B cell (primary cell): ENCODE measurements at regions not wholly inside any gene's neighbourhood (a gene's known extent, or its start where the extent isn't known, plus 50 kb on each side); places are given as distances from the start of the nearest gene placed in this dataset.

Experiments
- ATAC-seq: fragments of 200-7000 bp; cut with Tn5 transposase; one replicate; pipeline ENCODE4 v1.10.0; 2021; ENCODE audit warnings: low read depth, mild to moderate bottlenecking, moderate number of reproducible peaks, moderate library complexity
- CTCF ChIA-PET: fragments of 350-600 bp; sonication (Branson Sonifier 250); formaldehyde crosslinking; loops from one replicate; lab custom pipeline; 2021; ENCODE audit warnings: antibody characterized with exemption, inconsistent platforms; lab: Charles Lee
- POLR2A ChIA-PET: fragments of 350-600 bp; sonication (Branson Sonifier 250); formaldehyde crosslinking; loops from one replicate; lab custom pipeline; 2021; ENCODE audit warnings: antibody characterized with exemption; lab: Charles Lee
- DNase-seq: peaks from one replicate; pipeline ENCODE4 v3.0.0; 2013
- H2AFZ ChIP-seq: 2 replicates; pipeline ENCODE4 v1.6.1; 2012; ENCODE audit warnings: mild to moderate bottlenecking, low read depth, low read length; ENCODE audit not compliant: insufficient read depth, poor library complexity, severe bottlenecking
- H3K27ac ChIP-seq, 2 donors: 1 replicate in 1 of 2; 2 replicates in 1 of 2; pipeline ENCODE4 v1.5.1; 2012 to 2013; ENCODE audit warnings: low read length in 2 of 2, mild to moderate bottlenecking in 2 of 2, moderate library complexity in 1 of 2
- H3K27me3 ChIP-seq, 4 experiments: fragments of 200-600 bp in 1 of 4; sonication (generic) in 1 of 4; replicated peaks in 1 of 4; 1 replicate in 2 of 4; 2 replicates in 2 of 4; pipeline versions ENCODE4 v1.6.1 to v1.7.0; 2013 to 2016; ENCODE audit warnings: low read length in 3 of 4, mild to moderate bottlenecking in 2 of 4, mixed read lengths in 1 of 4, moderate library complexity in 1 of 4; ENCODE audit not compliant: insufficient read depth in 4 of 4, control insufficient read depth in 3 of 4; ENCODE audit errors: control extremely low read depth in 1 of 4
- H3K36me3 ChIP-seq, 2 experiments: replicated peaks in 1 of 2; 1 replicate in 1 of 2; 2 replicates in 1 of 2; pipeline versions ENCODE4 v1.6.1 to v1.7.1; 2013; ENCODE audit warnings: low read length in 1 of 2; ENCODE audit not compliant: insufficient read depth in 2 of 2, control insufficient read depth in 1 of 2; ENCODE audit errors: control extremely low read depth in 1 of 2, extremely low read depth in 1 of 2
- H3K4me1 ChIP-seq, 2 donors: fragments of 200-600 bp in 1 of 2; sonication (generic) in 1 of 2; 1 replicate in 1 of 2; 2 replicates in 1 of 2; pipeline versions ENCODE4 v1.5.1 to v1.6.1; 2013 to 2017; ENCODE audit warnings: low read length in 2 of 2; ENCODE audit not compliant: control insufficient read depth in 2 of 2, insufficient read depth in 2 of 2
- H3K4me2 ChIP-seq: replicated peaks from 2 replicates; pipeline ENCODE3; 2012; ENCODE audit warnings: mild to moderate bottlenecking, low read depth, low read length; ENCODE audit not compliant: poor library complexity, severe bottlenecking
- H3K4me3 ChIP-seq, 5 experiments: fragments of 200-600 bp in 1 of 5; sonication (generic) in 1 of 5; 1 replicate in 3 of 5; 2 replicates in 2 of 5; pipeline versions ENCODE4 v1.5.1 to v1.7.0; 2011 to 2016; ENCODE audit warnings: low read length in 4 of 5, mild to moderate bottlenecking in 4 of 5, low read depth in 2 of 5, control low read depth in 1 of 5, moderate library complexity in 1 of 5; ENCODE audit not compliant: insufficient read depth in 1 of 5; ENCODE audit errors: control extremely low read depth in 1 of 5, extremely low read depth in 1 of 5
- H3K79me2 ChIP-seq: fragments of 200-600 bp; sonication (generic); one replicate; pipeline ENCODE4 v1.6.0; 2016; ENCODE audit warnings: low read length; ENCODE audit not compliant: control insufficient read depth, insufficient read depth
- H3K9ac ChIP-seq: fragments of 200-600 bp; sonication (generic); 2 replicates; pipeline ENCODE4 v1.6.1; 2017; ENCODE audit warnings: mild to moderate bottlenecking, low read length, moderate library complexity
- H3K9me3 ChIP-seq, 3 donors: one replicate each; pipeline versions ENCODE4 v1.6.1 to v1.7.1; 2013; ENCODE audit warnings: low read length in 2 of 3; ENCODE audit not compliant: control insufficient read depth in 2 of 3, insufficient read depth in 1 of 3; ENCODE audit errors: control extremely low read depth in 1 of 3
- H4K20me1 ChIP-seq: 2 replicates; pipeline ENCODE4 v1.6.0; 2012; ENCODE audit warnings: mild to moderate bottlenecking, low read length; ENCODE audit not compliant: insufficient read depth, control insufficient read depth, poor library complexity, severe bottlenecking
- H3K27ac Mint-ChIP-seq: one replicate; pipeline ENCODE4 v1.8.0; 2021; ENCODE audit warnings: mixed read lengths
- H3K27me3 Mint-ChIP-seq: one replicate; pipeline ENCODE4 v1.8.0; 2021; ENCODE audit warnings: mixed read lengths
- H3K4me1 Mint-ChIP-seq: one replicate; pipeline ENCODE4 v1.8.0; 2021; ENCODE audit warnings: mixed read lengths
- H3K4me3 Mint-ChIP-seq: one replicate; pipeline ENCODE4 v1.8.0; 2021; ENCODE audit warnings: mixed read lengths
- H3K9me3 Mint-ChIP-seq: one replicate; pipeline ENCODE4 v1.8.0; 2022; ENCODE audit warnings: mixed read lengths; ENCODE audit not compliant: insufficient read depth
- EZH2 ChIP-seq: IDR thresholded peaks from 2 replicates; pipeline ENCODE4 v1.6.1; 2012; ENCODE audit warnings: borderline replicate concordance, low read depth, mild to moderate bottlenecking, moderate library complexity, low read length; ENCODE audit not compliant: insufficient read depth, poor library complexity, severe bottlenecking
- WGBS: methylation state at CpG from one replicate; pipeline ENCODE4 v1.1.5; 2013; ENCODE audit warnings: missing lambda C conversion rate; ENCODE audit not compliant: insufficient coverage; 5-methylcytosine and 5-hydroxymethylcytosine counted together
- intact Hi-C: fragments of 100-400 bp; cut with micrococcal nuclease; formaldehyde crosslinking; loops from one replicate; pipeline ENCODE4 v1.10.0; 2022
- TF ChIP-seq, protein P1 (sequence below): fragments of 200-600 bp; IDR thresholded peaks from one replicate; pipeline ENCODE4 v1.8.0; 2022; ENCODE audit warnings: antibody characterized with exemption, mild to moderate bottlenecking

DNA sequence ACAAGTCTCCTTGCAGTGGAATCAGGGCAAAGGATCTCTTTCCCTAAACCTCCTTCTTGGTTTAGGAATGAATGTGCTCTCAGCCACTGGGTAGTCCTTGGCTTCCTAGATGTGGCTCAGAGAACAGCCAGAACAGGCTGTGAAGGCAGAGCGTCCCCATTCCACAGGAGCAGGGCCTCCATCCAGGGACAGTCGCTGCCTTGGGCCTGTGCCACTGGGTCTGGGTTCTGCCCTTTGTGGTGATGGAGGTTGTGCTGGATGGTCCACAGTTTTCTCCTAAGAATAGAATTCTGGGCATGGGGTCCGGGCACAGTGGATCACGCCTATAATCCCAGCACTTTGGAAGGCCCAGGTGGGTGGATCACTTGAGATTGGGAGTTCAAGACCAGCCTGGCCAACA, 516.5 kb upstream of the RAB6C start:
- no peak for DNase-seq
- no peak for ATAC-seq
- H3K27me3 ChIP-seq = no peaks in the 10 kb centered on the region
- no peak overlapping the region for H3K4me2 ChIP-seq
- H3K9ac ChIP-seq = no peak overlapping the region
- intact Hi-C loops = no loop called here
- H3K27ac ChIP-seq = no peak overlapping the region
- no peak overlapping the region for H2AFZ ChIP-seq
- no peak overlapping the region for H3K4me3 Mint-ChIP-seq
- no peaks in the 10 kb centered on the region for H3K9me3 Mint-ChIP-seq
- POLR2A ChIA-PET = no interaction called here
- H3K27me3 Mint-ChIP-seq = no peaks in the 10 kb centered on the region
- H3K4me3 ChIP-seq = no peak overlapping the region
- TF ChIP-seq EZH2 = no peak
- TF ChIP-seq, protein P1, sequence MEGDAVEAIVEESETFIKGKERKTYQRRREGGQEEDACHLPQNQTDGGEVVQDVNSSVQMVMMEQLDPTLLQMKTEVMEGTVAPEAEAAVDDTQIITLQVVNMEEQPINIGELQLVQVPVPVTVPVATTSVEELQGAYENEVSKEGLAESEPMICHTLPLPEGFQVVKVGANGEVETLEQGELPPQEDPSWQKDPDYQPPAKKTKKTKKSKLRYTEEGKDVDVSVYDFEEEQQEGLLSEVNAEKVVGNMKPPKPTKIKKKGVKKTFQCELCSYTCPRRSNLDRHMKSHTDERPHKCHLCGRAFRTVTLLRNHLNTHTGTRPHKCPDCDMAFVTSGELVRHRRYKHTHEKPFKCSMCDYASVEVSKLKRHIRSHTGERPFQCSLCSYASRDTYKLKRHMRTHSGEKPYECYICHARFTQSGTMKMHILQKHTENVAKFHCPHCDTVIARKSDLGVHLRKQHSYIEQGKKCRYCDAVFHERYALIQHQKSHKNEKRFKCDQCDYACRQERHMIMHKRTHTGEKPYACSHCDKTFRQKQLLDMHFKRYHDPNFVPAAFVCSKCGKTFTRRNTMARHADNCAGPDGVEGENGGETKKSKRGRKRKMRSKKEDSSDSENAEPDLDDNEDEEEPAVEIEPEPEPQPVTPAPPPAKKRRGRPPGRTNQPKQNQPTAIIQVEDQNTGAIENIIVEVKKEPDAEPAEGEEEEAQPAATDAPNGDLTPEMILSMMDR = no peak
- no peak overlapping the region for H3K27ac Mint-ChIP-seq
- H3K9me3 ChIP-seq = peaks cover 0 to 12% (median 0%) of the 10 kb centered on the region in 3 donors
- 100% methylated on average over 4 of the region's 4 CpGs for WGBS
- H3K4me1 Mint-ChIP-seq = no peaks in the 10 kb centered on the region
- no peaks in the 10 kb centered on the region for H3K36me3 ChIP-seq
- CTCF ChIA-PET = no interaction called here
- no peaks in the 10 kb centered on the region for H3K79me2 ChIP-seq
- H4K20me1 ChIP-seq = no peaks in the 10 kb centered on the region
- no peaks in the 10 kb centered on the region for H3K4me1 ChIP-seq

GRCh38 chr2:129464036-129464435, 515.4 kb upstream of the RAB6C start:
- intact Hi-C loops = no loop called here
- POLR2A ChIA-PET = no interaction called here
- Histone ChIP-seq H3K9me3 (peaks cover 0 to 12% (median 0%) of the 10 kb centered on the region in 3 donors), H3K4me2 (no peak overlapping the region), H3K36me3 (no peaks in the 10 kb centered on the region), H3K4me3 (no peak overlapping the region), H2AFZ (no peak overlapping the region), H3K9ac (no peak overlapping the region), H3K79me2 (no peaks in the 10 kb centered on the region), H3K4me1 (no peaks in the 10 kb centered on the region), H3K27me3 (no peaks in the 10 kb centered on the region), H3K27ac (no peak overlapping the region), H4K20me1 (no peaks in the 10 kb centered on the region)
- H3K27ac Mint-ChIP-seq = no peak overlapping the region
- DNase-seq (no peak), ATAC-seq (no peak)
- no peaks in the 10 kb centered on the region for H3K27me3 Mint-ChIP-seq
- TF ChIP-seq, protein P1 = no peak
- TF ChIP-seq EZH2 = no peak
- no peaks in the 10 kb centered on the region for H3K4me1 Mint-ChIP-seq
- no peak overlapping the region for H3K4me3 Mint-ChIP-seq
- CTCF ChIA-PET = no interaction called here
- no peaks in the 10 kb centered on the region for H3K9me3 Mint-ChIP-seq
- no CpG with 5 or more reads among the region's 4 CpGs for WGBS
